ENCODE measurements at regions not wholly inside any gene's neighbourhood (a gene's known extent, or its start where the extent isn't known, plus 50 kb on each side); places are given as distances from the start of the nearest gene placed in this dataset.
A peak's percentile ranks its signal among the peaks of the same experiment; 100 is the strongest.

- DNase-seq (ENCODE audit: low read depth in 4 of 4, low spot score in 2 of 4), result no peak
Measured at GRCh38 chr21:36627242-36627641, 71.7 kb upstream of the SIM2 start.

- DNase-seq (ENCODE audit: low read depth in 4 of 4, low spot score in 2 of 4), result peak in 1 of 4 donors; percentile 47
Measured at GRCh38 chr21:36628106-36628505, 70.8 kb upstream of the SIM2 start.

- DNase-seq (ENCODE audit: low read depth in 4 of 4, low spot score in 2 of 4), result no peak
Measured at GRCh38 chr21:36628761-36629460, 70.0 kb upstream of the SIM2 start.

GRCh38 chr21:36630485-36631206 is 68.3 kb upstream of the SIM2 start:
- DNase-seq (ENCODE audit: low read depth in 4 of 4, low spot score in 2 of 4), result no peak

- DNase-seq (ENCODE audit: low read depth in 4 of 4, low spot score in 2 of 4), result no peak
Measured at GRCh38 chr21:36636016-36636415, 62.9 kb upstream of the SIM2 start.

- no peak for DNase-seq (ENCODE audit: low read depth in 4 of 4, low spot score in 2 of 4)
Measured at GRCh38 chr21:36636439-36636838, 62.5 kb upstream of the SIM2 start.

- no peak for DNase-seq (ENCODE audit: low read depth in 4 of 4, low spot score in 2 of 4)
Measured at GRCh38 chr21:36639769-36640168, 59.1 kb upstream of the SIM2 start.

GRCh38 chr21:36640174-36640720 is 58.7 kb upstream of the SIM2 start:
- DNase-seq (ENCODE audit: low read depth in 4 of 4, low spot score in 2 of 4), result no peak

- no peak for DNase-seq (ENCODE audit: low read depth in 4 of 4, low spot score in 2 of 4)
Measured at GRCh38 chr21:36640721-36641244, 58.1 kb upstream of the SIM2 start.

GRCh38 chr21:36641346-36641745 is 57.6 kb upstream of the SIM2 start:
- no peak for DNase-seq (ENCODE audit: low read depth in 4 of 4, low spot score in 2 of 4)

GRCh38 chr21:36641886-36642285 is 57.0 kb upstream of the SIM2 start:
- DNase-seq (ENCODE audit: low read depth in 4 of 4, low spot score in 2 of 4), result no peak

GRCh38 chr21:36642777-36643176 is 56.1 kb upstream of the SIM2 start:
- DNase-seq (ENCODE audit: low read depth in 4 of 4, low spot score in 2 of 4), result no peak

GRCh38 chr21:36643374-36644250 is 55.3 kb upstream of the SIM2 start:
- no peak for DNase-seq (ENCODE audit: low read depth in 4 of 4, low spot score in 2 of 4)

GRCh38 chr21:36646011-36646410 is 52.9 kb upstream of the SIM2 start:
- DNase-seq (ENCODE audit: low read depth in 4 of 4, low spot score in 2 of 4), result no peak

GRCh38 chr21:36646645-36647044 is 52.3 kb upstream of the SIM2 start:
- no peak for DNase-seq (ENCODE audit: low read depth in 4 of 4, low spot score in 2 of 4)

GRCh38 chr21:36647279-36648093 is 51.4 kb upstream of the SIM2 start:
- no peak for DNase-seq (ENCODE audit: low read depth in 4 of 4, low spot score in 2 of 4)
